ENCODE measurements at regions not wholly inside any gene's neighbourhood (a gene's known extent, or its start where the extent isn't known, plus 50 kb on each side); places are given as distances from the start of the nearest gene placed in this dataset.

DNA sequence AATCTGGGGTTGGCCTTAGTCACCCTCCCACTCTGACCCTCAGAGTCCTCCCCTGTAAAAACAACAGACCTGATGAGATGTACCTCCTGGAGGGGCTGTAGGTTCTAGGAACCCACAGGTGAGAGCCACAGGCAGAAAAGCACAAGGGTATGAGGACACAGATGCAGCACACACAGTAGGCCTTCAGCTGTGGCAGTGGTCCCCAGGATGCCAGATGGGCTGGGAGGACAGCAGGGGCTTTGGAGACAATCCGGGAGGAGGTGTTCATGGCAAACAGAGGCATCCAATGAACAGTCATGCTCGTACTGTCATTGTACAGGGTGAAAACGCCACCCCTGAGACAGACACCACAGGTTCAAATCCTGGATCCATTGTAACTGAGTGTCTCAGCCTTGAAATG, 463.1 kb downstream of the MATN1 start:
- DNase-seq: no peak

DNA sequence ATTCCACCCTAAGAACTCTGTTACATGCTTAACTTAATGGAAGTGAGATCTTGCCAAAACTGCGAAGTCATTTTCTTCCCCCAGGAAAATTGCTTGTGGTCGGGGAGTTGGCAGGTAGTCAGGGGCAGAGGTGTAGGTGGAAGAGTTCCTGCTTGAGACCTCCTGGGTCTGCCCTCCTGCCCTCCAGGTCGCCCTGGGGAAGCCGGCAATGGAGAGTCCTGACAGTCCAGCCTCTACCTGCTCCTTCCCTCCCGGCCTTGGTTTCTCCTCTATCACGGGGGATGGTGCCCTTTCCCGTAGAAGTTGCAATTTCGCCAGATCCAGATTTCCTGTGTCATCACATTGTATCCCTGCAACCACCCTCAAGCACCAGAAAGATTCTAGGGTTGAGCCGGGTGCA, 463.8 kb downstream of the MATN1 start:
- no peak for DNase-seq

DNA sequence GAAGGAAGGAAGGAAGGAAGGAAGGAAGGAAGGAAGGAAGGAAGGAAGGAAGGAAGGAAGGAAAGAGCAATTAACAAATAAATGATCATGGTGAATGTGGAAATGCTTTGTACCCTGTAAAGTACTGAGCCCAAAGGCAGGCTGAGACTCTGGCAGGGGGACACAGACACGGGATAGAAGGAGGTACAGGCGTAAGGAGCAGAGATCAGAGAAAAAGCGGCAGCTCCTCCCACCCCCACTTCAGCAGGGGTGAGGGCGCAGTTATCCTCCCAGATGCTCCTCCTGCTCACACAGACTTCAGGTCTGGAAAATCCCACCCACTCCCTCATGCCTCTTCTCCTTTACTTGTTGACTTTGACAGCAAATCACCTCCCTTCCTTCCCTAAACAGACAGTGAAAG, 464.5 kb downstream of the MATN1 start:
- no peak for DNase-seq

DNA sequence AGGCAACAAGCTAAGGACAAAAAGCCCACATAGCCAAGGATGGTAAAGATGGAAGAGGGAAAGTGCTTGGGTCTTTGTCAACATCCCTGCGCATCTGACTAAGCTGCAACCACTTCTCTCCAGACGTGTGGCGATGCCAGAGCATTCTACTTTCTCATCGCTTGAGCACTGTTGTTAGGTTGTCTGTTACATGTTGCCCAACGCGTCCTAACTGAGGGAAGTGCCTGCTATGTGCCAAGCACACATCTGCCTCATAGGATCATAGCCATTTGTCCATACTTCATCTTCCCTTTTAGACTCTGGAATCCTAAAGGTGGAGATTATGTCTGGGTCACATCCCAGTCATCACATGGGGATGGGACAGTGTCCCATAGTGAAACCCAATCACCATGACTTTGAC, 464.9 kb downstream of the MATN1 start:
- DNase-seq: no peak

DNA sequence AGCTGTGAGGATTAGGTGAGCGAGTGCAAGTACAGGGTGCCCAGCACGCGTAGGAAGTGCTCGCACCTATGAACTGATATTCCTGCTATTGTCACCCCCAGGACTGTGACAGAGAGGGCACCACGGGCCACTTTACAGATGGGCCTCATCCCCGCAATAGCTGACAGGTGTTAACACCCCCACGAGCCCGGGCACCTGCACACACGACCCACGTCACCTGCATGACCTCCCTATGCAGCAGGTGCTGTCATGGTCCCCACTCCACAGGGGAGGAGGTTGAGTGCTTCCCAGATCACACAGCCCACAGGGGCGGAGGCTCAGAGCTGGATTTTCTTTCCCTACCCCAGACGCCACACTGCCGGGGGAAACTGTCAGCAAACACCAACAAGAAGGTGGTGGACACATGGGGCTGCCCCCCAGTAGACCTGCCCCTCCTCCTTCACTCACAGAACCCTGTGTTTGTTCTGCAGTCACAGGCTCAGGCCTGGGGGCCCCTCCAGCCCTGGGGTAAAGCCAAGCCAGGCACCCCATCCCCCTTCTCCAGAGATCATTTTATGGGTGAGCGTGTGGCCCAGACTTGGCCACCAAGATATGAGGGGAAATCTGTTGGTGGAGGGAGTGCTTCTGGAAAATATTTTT, 465.5 kb downstream of the MATN1 start:
- DNase-seq: no peak

DNA sequence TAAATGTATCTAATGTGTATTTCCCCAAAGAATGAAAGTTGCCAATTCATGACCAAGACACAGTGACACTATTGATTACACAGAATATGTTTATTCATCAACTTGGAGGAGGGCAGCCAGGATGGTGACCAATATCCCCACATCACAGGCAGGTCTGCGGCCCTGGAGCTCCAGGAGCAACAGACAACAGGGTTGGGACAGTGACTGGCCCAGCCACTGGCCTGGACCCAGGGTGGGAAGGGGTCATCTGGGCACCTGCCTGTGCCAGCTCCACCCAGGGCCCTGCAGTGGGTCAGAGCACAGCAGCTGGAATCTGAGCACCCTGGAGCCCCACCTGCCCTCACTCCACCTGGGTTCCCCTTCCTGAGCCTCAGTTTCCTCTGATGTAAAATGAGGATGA, 466.1 kb downstream of the MATN1 start:
- no peak for DNase-seq

DNA sequence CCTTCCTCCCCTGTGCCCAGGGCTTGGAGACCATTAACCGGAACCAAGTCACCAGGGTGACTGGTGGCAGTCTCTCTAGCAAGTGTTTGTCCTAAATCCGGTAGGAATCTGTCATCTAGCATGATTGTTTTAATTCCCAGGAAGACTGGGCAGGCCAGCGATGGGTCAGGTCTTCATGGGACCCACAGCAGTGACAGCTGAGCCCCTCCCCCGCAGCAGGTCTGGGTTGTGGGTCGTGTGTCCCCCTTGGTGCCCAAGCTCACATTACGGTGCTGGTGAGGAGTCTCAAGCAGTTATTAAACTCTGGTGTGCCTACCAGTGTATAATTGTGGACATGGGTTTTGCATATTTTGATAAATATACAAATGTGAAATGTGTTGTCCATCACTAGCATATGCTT, 466.5 kb downstream of the MATN1 start:
- no peak for DNase-seq

DNA sequence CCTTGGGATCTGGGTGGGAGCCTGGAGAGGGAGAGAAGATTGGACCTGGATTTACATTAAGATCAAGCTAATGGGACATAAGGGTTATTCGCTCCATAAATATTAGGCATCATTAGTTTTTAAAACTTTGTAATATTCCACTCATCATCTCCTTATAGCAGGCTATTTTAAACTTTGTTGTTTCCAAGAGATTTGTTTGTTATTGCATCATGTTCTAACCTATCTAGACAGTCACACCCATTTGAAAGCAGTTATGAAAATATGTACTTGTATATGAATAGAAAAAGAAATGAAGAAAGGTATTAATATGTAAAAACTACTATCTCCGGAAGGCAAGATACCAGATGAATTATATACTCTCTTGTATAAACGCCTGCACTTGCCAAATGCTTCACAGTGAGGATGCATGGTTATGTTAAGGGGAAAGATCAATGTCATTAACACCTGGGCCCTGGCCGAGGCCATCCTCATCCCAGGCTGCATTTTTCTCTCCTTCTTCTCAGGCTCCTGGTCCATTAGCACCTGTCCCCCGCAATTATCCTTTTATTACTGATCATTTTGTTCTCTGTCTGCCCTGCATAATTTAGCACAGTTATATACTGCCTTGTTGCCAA, 468.2 kb downstream of the MATN1 start:
- no peak for DNase-seq

DNA sequence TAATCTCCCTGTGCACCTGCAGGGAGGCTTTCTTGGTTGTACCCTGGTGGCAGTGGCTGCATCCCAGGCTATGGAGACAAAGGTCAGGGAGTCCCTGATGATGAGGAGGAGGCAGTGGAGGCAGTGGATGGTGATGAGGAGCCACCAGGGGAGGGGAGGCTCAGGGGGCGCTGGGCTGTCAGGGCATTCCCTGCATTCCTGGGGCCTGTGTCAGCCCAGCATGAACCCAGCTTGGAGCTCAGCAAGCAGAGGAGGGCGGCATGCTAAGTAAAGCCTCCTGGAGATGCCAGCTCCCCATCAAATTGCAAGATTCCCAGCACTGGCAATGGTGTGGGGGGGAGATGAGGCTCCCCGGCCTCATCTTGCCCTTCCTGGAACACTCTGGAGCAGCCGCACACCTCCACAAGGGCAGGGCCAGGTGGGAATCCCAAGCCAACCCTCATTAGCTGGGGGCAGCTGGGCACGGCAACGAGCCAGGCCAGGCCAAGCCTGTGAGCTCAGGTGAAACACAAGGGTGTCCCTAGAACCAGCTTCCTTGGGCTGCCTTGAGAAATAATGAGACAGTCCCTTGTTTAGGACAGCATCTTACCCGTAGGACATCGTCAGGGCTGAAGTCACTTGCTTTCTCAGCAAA, 469.5 kb downstream of the MATN1 start:
- peak; percentile 67 for DNase-seq

DNA sequence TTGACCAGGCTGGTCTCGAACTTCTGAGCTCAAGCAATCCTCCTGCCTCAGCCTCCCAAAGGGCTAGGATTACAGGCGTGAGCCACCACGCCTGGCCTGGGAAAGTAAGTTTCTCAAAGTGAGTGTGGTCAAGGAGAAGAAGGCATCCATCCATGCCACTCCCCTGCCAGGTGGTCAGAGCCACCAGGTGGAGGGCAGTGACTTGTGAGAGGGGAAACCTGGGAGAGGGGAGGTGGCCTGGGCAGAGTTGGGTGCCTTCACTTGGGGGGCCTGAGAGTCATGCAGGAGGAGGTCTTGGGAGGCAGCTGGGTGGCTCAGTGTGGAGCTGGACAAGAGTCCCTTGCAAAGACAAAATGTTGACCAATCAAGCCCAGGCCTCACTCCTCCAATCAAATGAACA, 470.0 kb downstream of the MATN1 start:
- no peak for DNase-seq

DNA sequence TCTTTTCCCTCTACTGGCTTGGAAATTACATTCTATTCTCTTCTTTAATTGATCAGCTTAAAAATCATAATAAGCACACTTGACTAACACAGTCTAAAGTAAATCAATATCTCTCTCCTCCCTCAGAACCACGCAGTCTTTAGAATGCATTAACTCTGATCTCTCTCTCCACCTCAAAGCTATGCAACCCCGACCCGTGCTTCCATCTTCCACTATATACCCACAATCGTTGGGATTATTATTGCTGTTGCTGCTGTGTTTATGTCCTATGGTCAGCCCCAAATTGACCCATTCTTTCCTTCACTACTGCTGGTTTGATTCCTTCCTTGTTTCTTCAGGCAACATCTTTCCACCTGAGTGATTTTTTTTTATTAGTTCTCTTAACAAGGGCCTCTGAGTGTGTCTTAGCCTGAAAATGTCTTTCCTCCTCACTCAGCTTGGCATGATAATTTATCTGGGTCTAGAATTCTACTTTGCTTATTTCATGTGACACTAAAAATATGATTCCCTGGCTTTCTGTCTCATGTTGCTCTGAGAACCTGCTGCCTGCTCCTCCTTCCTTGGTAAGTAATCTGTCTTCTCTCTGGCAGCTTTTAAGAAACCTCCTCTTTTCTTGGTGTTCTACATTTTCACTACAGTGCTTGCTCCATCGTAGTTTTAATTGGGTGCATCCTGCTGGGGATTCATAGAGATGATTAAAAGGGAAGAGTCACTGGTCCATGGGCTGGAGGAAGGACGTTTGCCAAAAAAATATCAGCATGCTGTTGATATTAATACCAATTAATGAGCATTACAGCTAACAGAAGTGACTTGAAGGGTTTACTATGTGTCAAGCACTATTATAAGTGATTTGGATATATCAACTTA, 472.2 kb downstream of the MATN1 start:
- no peak for DNase-seq

DNA sequence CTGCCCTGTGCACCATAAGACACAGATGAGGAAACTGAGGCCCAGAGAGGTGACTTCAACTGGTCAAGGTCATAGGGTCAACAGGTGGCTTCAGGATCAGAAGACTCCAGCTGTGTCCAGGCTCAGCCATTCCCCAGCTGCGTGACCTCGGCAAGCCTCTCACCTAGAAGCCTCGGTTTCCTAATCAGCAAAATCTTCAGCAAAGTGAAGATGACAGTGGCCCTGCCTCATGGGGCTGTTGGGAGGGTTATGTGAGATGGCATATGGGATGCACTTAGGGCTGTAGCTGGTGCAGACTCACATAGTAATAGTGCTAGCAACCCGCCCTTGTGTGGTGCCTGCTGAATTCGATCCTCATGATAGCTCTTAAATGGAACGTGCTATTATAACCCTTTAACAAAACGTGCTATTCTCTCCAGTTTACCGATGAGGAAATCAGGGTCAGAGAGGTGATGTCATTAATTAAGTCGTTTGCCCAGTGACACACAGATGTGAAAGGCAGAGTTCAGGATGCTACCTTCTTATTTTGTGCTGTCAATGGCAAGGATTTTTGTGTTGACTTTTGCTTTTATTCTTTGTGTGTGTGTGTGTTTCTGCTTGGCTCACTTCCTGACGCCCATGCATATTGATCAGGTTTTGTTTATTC, 472.9 kb downstream of the MATN1 start:
- DNase-seq: no peak

DNA sequence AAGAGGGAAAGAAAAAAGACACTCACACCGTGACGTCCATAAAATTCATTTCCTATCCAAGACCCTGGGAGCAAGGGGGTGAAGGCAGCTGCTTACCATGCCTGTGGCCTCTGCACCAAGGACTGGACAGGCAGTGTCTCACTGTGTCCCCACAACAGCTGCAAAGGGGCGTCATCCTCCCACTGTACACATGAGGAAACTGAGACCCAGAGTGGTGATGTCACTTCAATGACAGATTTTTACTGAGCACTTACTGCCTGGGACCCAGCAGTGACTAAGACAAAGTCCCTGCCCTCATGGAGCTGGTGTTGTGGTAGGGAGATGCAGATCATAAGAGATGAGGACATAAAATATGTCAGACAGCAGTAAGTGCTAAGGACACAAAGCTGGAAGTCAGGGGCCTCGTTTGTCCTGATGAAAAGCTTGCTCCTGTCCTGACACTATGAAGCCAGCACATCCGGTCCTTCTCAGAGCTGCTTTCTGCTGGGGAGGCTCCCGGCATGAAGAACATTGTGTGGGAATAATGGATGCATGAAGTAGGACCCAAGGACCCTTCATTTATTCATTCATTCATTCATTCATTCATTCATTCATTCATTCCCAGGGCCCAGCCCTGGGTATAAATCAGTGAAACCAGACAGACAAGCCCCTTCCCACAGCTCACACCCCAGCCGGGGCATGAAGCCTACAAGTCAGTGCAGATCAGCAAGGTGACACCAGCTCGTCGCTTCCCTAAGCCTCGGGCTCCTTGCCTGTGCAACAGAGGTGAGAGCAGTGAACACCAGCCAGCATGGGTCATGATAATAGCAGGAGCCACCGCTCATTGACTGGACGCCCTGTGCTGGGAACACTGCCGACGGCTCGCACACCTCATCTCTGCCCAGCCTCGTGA, 473.7 kb downstream of the MATN1 start:
- no peak for DNase-seq

DNA sequence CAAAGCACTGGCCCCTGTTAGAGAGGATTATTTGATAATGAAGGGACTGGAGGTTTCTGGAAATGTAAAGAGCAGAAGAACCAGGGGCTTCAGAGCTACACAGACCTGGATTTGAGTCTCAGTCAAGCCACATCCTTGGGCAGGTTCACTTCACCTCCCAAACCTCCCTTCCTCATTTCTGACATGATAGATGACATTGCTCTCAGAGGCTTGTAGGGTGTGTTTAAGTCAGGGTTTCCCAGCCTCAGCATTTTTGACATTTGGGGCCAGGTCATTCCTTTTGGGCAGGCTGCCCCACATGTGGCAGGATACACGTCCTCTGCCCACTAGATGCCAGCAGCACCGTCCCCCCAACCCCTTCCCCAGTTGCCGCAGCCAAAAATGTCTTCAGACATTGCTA, 474.6 kb downstream of the MATN1 start:
- DNase-seq: no peak

DNA sequence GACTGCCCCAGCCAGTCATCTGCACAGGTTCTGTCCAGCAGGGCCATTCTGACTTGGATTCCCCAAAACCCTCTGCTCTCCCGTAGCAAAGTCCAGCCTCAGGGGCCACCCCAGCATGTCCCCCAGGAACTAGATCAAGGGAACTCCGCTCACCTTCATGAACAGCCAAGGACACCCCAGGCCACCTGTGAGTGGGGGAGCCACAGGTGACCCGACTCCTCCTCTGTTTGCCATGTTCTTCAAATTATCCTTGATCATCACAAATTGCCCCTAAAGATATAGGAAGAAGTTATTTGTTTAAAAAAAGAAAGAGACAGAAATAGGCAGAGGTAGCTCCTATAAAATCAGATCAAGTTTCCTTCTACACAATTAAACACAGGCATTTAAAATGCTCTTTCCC, 475.0 kb downstream of the MATN1 start:
- DNase-seq: no peak

DNA sequence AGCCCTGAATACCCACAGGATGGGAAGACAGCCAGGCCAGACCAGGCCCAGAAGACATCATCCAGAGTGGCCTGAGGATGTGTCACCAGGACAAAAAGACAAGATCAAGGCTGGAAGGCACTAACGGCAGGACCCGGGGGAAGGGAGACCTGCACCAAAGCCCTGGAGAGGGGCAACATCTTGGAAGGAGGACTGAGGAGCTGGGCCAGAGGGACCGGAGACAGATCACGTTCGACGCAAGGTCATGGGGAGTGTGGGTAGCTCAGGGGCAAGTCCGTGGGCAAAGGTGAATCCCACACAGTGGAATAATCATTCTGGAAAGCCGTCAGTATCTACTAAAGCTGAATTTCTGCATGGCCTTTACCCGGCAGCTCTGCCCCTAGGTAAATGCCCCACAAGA, 478.6 kb downstream of the MATN1 start:
- no peak for DNase-seq

DNA sequence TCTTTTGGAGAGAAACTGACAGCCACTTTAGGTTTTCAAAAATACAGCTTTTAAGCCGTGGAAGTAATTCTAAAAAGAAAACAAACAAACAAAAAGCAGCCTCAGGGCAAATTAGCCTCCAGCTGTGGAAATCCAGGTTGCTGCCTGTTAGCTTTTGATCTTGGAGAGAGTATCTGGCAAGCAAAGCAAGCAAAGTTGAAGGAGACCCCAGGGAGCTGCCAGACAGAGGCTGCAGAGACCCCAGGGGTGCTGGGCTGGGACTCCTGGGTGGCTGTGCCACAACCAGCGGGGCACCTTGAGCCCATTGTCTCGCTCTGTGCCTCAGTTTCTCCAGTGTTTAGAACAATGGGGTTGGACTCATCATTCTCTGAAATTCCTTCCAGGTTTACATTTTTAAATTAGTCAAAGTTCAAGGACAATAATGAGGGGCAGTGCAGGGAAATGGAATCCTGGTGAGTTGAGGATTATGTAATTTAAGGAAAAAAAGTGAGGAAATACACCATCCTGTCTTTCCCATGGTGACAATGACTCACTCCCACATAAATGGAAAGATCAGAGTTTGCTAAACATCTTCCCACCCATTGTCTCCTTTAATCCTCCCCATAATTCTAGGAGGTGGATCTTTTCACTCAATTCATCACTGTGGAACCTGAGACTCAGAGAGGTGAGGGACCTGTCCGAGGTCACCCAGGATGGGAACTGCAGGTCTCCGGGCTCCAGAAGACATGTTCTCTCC, 480.5 kb downstream of the MATN1 start:
- DNase-seq: no peak

DNA sequence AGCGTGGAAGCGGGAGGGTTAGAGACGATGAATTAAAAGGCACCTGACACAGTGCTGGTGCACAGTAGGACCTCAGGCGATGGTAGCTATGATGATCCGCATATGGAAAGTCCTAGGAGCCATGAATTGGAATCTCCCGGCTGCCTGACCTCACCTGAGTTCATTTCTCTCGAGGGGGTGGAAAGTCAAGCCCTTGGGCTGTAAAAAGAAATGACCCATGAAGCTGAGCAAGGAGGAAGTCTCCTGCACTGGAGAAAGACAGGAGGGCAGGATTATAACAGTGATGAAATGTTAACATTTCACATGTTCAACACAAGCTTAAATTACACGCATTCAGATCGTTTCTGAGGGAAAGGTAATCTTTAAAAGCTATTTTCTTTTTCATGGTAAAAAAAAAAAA, 481.2 kb downstream of the MATN1 start:
- no peak for DNase-seq

DNA sequence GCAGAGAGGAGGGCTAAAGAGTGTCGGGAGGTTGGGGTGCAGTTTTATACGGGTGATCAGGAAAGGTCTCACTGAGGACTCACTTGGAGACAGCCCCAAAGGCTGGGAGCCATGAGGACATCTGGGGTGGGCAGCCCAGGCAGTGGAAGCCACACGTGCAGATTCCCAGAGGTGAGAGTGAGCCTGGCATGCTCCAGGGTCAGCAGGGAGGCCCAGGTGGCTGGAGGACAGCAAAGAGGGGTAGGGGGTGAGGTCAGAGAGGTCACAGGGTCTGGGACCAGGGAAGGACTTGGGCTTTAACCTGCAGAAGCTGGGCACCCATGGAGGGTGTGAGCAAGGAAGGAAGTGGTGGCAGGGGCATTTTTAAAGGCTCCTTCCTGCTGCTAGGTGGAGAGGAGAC, 481.7 kb downstream of the MATN1 start:
- no peak for DNase-seq

DNA sequence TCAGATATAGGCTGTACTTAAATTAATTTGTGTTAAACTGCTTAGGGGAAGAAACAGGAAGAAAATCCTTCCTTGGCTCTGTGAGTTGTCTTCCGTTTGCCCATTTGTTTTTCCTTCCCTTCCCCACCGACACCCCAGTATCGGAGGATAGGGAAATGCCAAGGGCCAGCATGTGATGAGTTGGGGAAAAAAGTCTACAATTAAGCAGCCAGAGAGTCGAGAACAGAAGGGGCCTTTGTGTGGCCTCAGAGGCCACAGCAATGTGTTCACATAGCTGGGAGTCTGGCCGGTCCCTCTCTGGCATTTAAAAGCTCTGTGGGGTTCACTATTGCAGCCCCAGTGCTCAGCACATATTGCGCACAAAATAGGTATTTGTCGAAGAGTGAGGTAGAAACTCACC, 489.3 kb downstream of the MATN1 start:
- DNase-seq: no peak

DNA sequence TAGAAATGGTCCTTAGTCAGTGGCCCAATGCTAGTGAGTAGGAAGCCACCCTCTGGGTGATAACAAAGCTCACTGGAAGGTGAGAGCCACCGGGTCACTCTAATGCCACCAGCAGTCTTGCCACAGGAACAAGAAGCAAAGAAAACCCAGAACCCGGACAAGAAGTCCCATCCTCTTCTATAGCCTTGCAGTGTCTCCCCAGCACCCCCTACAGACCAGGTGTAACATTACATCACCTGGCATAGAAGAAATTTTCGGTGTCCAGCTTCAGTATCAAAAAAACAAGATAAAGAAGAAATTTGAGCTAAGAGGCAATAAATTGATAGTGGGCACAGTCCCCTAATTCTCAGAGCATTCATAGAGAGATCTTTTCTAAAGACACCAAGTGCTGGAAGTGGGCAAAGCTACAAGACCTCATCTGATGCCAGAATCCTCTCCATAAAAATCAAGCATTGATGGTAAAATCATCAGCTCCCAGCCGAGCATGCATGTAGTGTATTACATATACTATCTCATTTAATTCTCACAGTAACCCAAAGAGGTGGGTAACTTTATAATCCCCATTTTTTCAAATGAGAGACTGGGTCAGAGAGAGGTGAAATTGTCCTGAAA, 491.0 kb downstream of the MATN1 start:
- DNase-seq: no peak

Measured in islet precursor cell (in vitro differentiated cells).